OCI-LY7 (cell line): ENCODE measurements at regions not wholly inside any gene's neighbourhood (a gene's known extent, or its start where the extent isn't known, plus 50 kb on each side); places are given as distances from the start of the nearest gene placed in this dataset.

ENCODE experiments used
- EZH2phosphoT487 ChIP-seq: fragments of 200-600 bp; sonication (generic); IDR thresholded peaks from 2 replicates; pipeline ENCODE4 v1.6.1; 2018; ENCODE audit warnings: low read depth, borderline replicate concordance, mild to moderate bottlenecking, mixed run types, antibody characterized with exemption, low read length, moderate library complexity, mixed read lengths
- TF ChIP-seq, protein P1 (sequence below): fragments of 200-600 bp; sonication (generic); conservative IDR thresholded peaks from 2 replicates; pipeline ENCODE4 v1.5.1; 2014; ENCODE audit warnings: mild to moderate bottlenecking, antibody characterized with exemption, low read length, moderate library complexity, mixed read lengths

DNA sequence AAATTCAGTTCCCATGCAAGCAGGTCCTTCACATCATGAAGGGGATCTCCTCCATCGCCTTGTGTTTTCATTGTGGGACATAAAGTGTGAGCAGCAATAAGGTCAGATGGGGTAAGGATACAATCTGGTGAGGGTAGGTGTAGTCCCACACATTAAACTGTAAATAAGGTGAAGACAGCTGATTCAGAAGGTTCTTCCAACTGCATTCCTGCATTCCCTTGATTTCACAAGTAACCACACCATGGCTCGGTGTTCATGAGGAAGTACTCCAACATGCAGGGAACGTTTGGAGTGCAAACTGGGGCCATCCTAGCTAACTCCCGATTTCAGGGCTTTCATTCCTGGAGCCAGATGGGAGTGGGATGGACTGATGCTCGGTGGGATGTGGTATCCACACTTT is 680.7 kb upstream of the TSPY4 start:
- TF ChIP-seq, protein P1, sequence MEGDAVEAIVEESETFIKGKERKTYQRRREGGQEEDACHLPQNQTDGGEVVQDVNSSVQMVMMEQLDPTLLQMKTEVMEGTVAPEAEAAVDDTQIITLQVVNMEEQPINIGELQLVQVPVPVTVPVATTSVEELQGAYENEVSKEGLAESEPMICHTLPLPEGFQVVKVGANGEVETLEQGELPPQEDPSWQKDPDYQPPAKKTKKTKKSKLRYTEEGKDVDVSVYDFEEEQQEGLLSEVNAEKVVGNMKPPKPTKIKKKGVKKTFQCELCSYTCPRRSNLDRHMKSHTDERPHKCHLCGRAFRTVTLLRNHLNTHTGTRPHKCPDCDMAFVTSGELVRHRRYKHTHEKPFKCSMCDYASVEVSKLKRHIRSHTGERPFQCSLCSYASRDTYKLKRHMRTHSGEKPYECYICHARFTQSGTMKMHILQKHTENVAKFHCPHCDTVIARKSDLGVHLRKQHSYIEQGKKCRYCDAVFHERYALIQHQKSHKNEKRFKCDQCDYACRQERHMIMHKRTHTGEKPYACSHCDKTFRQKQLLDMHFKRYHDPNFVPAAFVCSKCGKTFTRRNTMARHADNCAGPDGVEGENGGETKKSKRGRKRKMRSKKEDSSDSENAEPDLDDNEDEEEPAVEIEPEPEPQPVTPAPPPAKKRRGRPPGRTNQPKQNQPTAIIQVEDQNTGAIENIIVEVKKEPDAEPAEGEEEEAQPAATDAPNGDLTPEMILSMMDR, result no peak
- no peak for TF ChIP-seq EZH2phosphoT487
